Transverse colon (tissue), 4 donors: ENCODE measurements at regions not wholly inside any gene's neighbourhood (a gene's known extent, or its start where the extent isn't known, plus 50 kb on each side); places are given as distances from the start of the nearest gene placed in this dataset.

ENCODE experiments used
- EP300 ChIP-seq: sonication (generic); formaldehyde crosslinking; IDR thresholded peaks from one replicate; pipeline ENCODE4 v1.6.1; 2017; ENCODE audit warnings: antibody characterized with exemption, low read depth
- POLR2A ChIP-seq: fragments of 450-650 bp; IDR thresholded peaks from one replicate; pipeline ENCODE4 v1.6.1; 2016; ENCODE audit warnings: antibody characterized with exemption, mild to moderate bottlenecking, moderate library complexity
- POLR2AphosphoS5 ChIP-seq, 3 donors: sonication (generic); formaldehyde crosslinking; IDR thresholded peaks; one replicate each; pipeline ENCODE4 v1.6.1; 2016; ENCODE audit warnings: antibody characterized with exemption in 3 of 3
- TF ChIP-seq, protein P1 (sequence below), 5 experiments: fragments of 200-600 bp in 3 of 5; fragments of 450-650 bp in 2 of 5; sonication (generic) in 3 of 5; IDR thresholded peaks; 1 replicate in 2 of 5; 2 replicates in 3 of 5; pipeline ENCODE4 v1.5.1; 2016 to 2017; ENCODE audit warnings: antibody characterized with exemption in 5 of 5, inconsistent platforms in 3 of 5, mild to moderate bottlenecking in 2 of 5, moderate library complexity in 1 of 5

DNA sequence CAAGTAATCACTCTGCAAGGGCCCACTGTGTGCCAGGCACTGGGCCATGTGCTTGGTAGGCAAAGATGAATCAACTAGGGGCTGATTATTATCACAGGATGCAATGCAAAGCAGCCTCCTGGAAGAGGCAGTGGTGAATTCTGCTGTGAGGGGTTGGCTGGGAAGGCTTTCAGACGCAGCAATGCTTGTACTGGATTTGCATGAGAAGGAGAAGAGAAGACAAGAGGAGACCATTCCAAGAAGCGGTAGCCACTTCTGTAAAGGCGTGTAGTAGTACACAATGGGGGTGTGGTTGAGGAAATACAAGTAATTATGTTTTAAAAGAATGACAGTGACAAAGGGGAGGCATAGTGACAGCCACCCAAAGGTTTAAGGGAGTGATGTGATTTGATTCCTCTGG is 502.7 kb downstream of the PLCL1 start:
- TF ChIP-seq POLR2A (no peak), POLR2AphosphoS5 (IDR thresholded peaks at IDR 0.05) (no peak), EP300 (no peak)
- TF ChIP-seq, protein P1, sequence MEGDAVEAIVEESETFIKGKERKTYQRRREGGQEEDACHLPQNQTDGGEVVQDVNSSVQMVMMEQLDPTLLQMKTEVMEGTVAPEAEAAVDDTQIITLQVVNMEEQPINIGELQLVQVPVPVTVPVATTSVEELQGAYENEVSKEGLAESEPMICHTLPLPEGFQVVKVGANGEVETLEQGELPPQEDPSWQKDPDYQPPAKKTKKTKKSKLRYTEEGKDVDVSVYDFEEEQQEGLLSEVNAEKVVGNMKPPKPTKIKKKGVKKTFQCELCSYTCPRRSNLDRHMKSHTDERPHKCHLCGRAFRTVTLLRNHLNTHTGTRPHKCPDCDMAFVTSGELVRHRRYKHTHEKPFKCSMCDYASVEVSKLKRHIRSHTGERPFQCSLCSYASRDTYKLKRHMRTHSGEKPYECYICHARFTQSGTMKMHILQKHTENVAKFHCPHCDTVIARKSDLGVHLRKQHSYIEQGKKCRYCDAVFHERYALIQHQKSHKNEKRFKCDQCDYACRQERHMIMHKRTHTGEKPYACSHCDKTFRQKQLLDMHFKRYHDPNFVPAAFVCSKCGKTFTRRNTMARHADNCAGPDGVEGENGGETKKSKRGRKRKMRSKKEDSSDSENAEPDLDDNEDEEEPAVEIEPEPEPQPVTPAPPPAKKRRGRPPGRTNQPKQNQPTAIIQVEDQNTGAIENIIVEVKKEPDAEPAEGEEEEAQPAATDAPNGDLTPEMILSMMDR (IDR thresholded peaks at IDR 0.05): no peak
